Memory B cell (primary cell): ENCODE measurements at regions not wholly inside any gene's neighbourhood (a gene's known extent, or its start where the extent isn't known, plus 50 kb on each side); places are given as distances from the start of the nearest gene placed in this dataset.
"Not testable (repeated sequence)": the region's sequence is repeated elsewhere in the genome, so short reads cannot be mapped to it uniquely, and the experiment has no call there.

Experiments used
- ATAC-seq: fragments of 150-1000 bp; cut with Tn5 transposase; 2 replicates; pipeline ENCODE4 v1.10.0; 2021; ENCODE audit warnings: low read depth, mild to moderate bottlenecking, moderate library complexity
- DNase-seq, 2 donors: peaks; one replicate each; pipeline ENCODE4 v3.0.0; 2022; ENCODE audit warnings: low spot score in 2 of 2
- H3K27ac Mint-ChIP-seq: one replicate; pipeline ENCODE4 v1.8.0; 2022; ENCODE audit warnings: mild to moderate bottlenecking, moderate library complexity, mixed read lengths
- H3K27me3 Mint-ChIP-seq: one replicate; pipeline ENCODE4 v1.8.0; 2022; ENCODE audit warnings: mixed read lengths
- H3K36me3 Mint-ChIP-seq: one replicate; pipeline ENCODE4 v1.8.0; 2022; ENCODE audit warnings: mild to moderate bottlenecking, mixed read lengths
- H3K4me1 Mint-ChIP-seq: one replicate; pipeline ENCODE4 v1.8.0; 2022; ENCODE audit warnings: mixed read lengths
- H3K4me3 Mint-ChIP-seq: one replicate; pipeline ENCODE4 v1.8.0; 2022; ENCODE audit warnings: mild to moderate bottlenecking, moderate library complexity, mixed read lengths
- H3K9me3 Mint-ChIP-seq: one replicate; pipeline ENCODE4 v1.8.0; 2022; ENCODE audit warnings: mixed read lengths

- H3K36me3 Mint-ChIP-seq = no peaks in the 10 kb centered on the region
- H3K9me3 Mint-ChIP-seq = no peaks in the 10 kb centered on the region
- no peak overlapping the region for H3K27ac Mint-ChIP-seq
- no peaks in the 10 kb centered on the region for H3K27me3 Mint-ChIP-seq
- H3K4me1 Mint-ChIP-seq = no peaks in the 10 kb centered on the region
- no peak overlapping the region for H3K4me3 Mint-ChIP-seq
- DNase-seq = no peak
- no peak for ATAC-seq
These were observed 210.9 kb upstream of the KCNMB2 start for GRCh38 chr3:178325330-178325729.

DNA sequence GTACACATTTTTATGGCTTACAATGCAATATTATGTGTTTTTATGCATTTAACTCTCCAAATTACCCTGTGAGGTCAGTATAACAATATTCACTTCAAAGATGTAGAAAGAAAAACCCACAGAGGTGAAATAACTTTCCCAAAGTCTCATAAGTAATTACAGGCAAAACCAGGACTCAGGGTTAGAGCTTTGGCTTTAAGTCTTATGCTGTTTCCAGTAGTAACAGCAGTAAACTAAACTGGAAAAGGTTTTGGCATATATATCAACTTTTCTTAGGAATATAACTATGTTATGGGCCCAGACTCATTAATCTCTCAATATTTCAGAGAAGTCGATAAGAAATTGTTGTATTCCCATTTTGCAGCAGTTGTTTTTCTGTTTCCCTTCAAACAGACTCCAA, 206.3 kb upstream of the KCNMB2 start:
- no peaks in the 10 kb centered on the region for H3K36me3 Mint-ChIP-seq
- H3K27me3 Mint-ChIP-seq = no peaks in the 10 kb centered on the region
- no peak for ATAC-seq
- no peak for DNase-seq
- H3K4me1 Mint-ChIP-seq = no peaks in the 10 kb centered on the region
- no peak overlapping the region for H3K4me3 Mint-ChIP-seq
- no peak overlapping the region for H3K27ac Mint-ChIP-seq
- no peaks in the 10 kb centered on the region for H3K9me3 Mint-ChIP-seq

GRCh38 chr3:178334239-178334638, 202.0 kb upstream of the KCNMB2 start:
- Mint-ChIP-seq H3K4me3 (no peak overlapping the region), H3K27me3 (no peaks in the 10 kb centered on the region), H3K27ac (no peak overlapping the region), H3K36me3 (no peaks in the 10 kb centered on the region), H3K9me3 (peaks cover 2% of the 10 kb centered on the region), H3K4me1 (no peaks in the 10 kb centered on the region)
- no peak for DNase-seq
- ATAC-seq = no peak

- Mint-ChIP-seq H3K27ac (no peak overlapping the region), H3K27me3 (no peaks in the 10 kb centered on the region), H3K4me1 (no peaks in the 10 kb centered on the region), H3K36me3 (no peaks in the 10 kb centered on the region), H3K4me3 (no peak overlapping the region), H3K9me3 (peaks cover 2% of the 10 kb centered on the region)
- ATAC-seq (no peak), DNase-seq (no peak)
These were observed 199.9 kb upstream of the KCNMB2 start for GRCh38 chr3:178336336-178336735.

- peaks cover 2% of the 10 kb centered on the region for H3K9me3 Mint-ChIP-seq
- no peaks in the 10 kb centered on the region for H3K36me3 Mint-ChIP-seq
- H3K27me3 Mint-ChIP-seq = peaks cover 2% of the 10 kb centered on the region
- no peak overlapping the region for H3K4me3 Mint-ChIP-seq
- no peak for DNase-seq
- no peaks in the 10 kb centered on the region for H3K4me1 Mint-ChIP-seq
- no peak for ATAC-seq
- no peak overlapping the region for H3K27ac Mint-ChIP-seq
These were observed 195.7 kb upstream of the KCNMB2 start for GRCh38 chr3:178340506-178340905.

DNA sequence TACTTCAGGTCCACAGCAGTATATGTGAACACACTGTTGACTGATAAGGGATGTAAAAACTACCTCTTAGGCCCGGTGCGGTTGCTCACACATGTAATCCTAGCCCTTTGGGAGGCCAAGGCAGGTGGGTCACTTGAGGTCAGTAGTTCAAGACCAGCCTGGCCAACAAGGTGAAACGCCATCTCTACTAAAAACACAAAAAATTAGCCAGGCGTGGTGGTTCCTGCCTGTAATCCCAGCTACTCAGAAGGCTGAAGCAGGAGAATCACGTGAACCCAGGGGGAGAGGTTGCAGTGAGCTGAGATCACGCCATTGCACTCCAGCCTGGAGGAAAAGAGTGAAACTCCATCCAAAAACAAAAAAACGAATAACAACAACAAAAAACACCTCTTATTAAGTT, 194.6 kb upstream of the KCNMB2 start:
- Mint-ChIP-seq H3K9me3 (no peaks in the 10 kb centered on the region), H3K27ac (no peak overlapping the region), H3K36me3 (no peaks in the 10 kb centered on the region), H3K27me3 (peaks cover 2% of the 10 kb centered on the region), H3K4me1 (no peaks in the 10 kb centered on the region), H3K4me3 (no peak overlapping the region)
- no peak for ATAC-seq
- DNase-seq = no peak

- no peak for ATAC-seq
- no peak for DNase-seq
- Mint-ChIP-seq H3K36me3 (no peaks in the 10 kb centered on the region), H3K9me3 (no peaks in the 10 kb centered on the region), H3K27ac (no peak overlapping the region), H3K4me3 (no peak overlapping the region), H3K27me3 (peaks cover 2% of the 10 kb centered on the region), H3K4me1 (no peaks in the 10 kb centered on the region)
These were observed 194.1 kb upstream of the KCNMB2 start for GRCh38 chr3:178342111-178342510.

- DNase-seq (no peak), ATAC-seq (no peak)
- no peak overlapping the region for H3K27ac Mint-ChIP-seq
- H3K4me3 Mint-ChIP-seq = no peak overlapping the region
- no peaks in the 10 kb centered on the region for H3K9me3 Mint-ChIP-seq
- no peaks in the 10 kb centered on the region for H3K4me1 Mint-ChIP-seq
- H3K36me3 Mint-ChIP-seq = no peaks in the 10 kb centered on the region
- H3K27me3 Mint-ChIP-seq = peaks cover 2% of the 10 kb centered on the region
These were observed 192.7 kb upstream of the KCNMB2 start for GRCh38 chr3:178343433-178344038.

GRCh38 chr3:178345944-178346343, 190.3 kb upstream of the KCNMB2 start:
- H3K4me1 Mint-ChIP-seq = no peaks in the 10 kb centered on the region
- DNase-seq (no peak), ATAC-seq (no peak)
- H3K27me3 Mint-ChIP-seq = peaks cover 2% of the 10 kb centered on the region
- H3K9me3 Mint-ChIP-seq = no peaks in the 10 kb centered on the region
- no peaks in the 10 kb centered on the region for H3K36me3 Mint-ChIP-seq
- H3K4me3 Mint-ChIP-seq = no peak overlapping the region
- no peak overlapping the region for H3K27ac Mint-ChIP-seq

- H3K36me3 Mint-ChIP-seq, H3K4me1 Mint-ChIP-seq, H3K27ac Mint-ChIP-seq, ATAC-seq, DNase-seq, H3K9me3 Mint-ChIP-seq, H3K27me3 Mint-ChIP-seq, H3K4me3 Mint-ChIP-seq: not testable (repeated sequence)
These were observed 187.5 kb upstream of the KCNMB2 start for GRCh38 chr3:178348561-178349217.

DNA sequence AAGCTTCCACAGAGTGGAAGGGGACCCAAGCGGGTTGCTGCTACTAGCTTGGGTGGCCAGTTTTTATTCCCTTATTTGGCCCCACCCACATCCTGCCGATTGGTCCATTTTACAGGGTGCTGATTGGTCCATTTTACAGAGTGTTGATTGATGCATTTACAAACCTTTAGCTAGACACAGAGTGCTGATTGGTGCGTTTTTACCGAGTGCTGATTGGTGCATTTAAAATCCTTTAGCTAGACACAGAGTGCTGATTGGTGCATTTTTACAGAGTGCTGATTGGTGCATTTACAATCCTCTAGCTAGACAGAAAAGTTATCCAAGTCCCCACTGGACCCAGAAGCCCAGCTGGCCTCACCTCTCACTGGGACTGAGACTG, 187.0 kb upstream of the KCNMB2 start:
- not testable (repeated sequence) for H3K4me1 Mint-ChIP-seq, DNase-seq, H3K9me3 Mint-ChIP-seq, H3K27ac Mint-ChIP-seq, H3K4me3 Mint-ChIP-seq, H3K27me3 Mint-ChIP-seq, ATAC-seq, H3K36me3 Mint-ChIP-seq

DNA sequence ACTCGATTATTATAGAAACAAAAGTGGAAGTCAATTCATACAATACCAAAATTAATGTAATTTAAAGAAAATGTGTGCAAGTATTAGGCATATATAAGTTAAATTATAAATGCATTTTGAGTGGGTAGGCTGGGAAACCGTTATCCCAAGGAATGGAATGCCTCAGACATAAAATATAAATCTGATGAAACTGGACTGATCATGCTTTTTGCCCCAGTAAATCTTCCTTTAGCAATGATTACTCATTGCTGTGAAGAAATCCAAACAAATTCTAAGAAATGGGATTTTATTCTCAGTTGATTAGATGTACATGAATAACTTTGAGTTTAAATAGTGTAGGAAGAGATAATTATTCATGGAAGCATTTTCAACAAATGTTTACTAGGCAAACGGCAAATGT, 185.5 kb upstream of the KCNMB2 start:
- Mint-ChIP-seq H3K4me3 (no peak overlapping the region), H3K9me3 (no peaks in the 10 kb centered on the region), H3K36me3 (no peaks in the 10 kb centered on the region), H3K27ac (no peak overlapping the region), H3K4me1 (no peaks in the 10 kb centered on the region), H3K27me3 (no peaks in the 10 kb centered on the region)
- no peak for DNase-seq
- ATAC-seq = no peak

- Mint-ChIP-seq H3K27me3 (no peaks in the 10 kb centered on the region), H3K9me3 (no peaks in the 10 kb centered on the region), H3K4me3 (no peak overlapping the region), H3K36me3 (no peaks in the 10 kb centered on the region), H3K27ac (no peak overlapping the region), H3K4me1 (no peaks in the 10 kb centered on the region)
- DNase-seq = no peak
- ATAC-seq = no peak
These were observed 183.8 kb upstream of the KCNMB2 start for GRCh38 chr3:178352326-178353005.

DNA sequence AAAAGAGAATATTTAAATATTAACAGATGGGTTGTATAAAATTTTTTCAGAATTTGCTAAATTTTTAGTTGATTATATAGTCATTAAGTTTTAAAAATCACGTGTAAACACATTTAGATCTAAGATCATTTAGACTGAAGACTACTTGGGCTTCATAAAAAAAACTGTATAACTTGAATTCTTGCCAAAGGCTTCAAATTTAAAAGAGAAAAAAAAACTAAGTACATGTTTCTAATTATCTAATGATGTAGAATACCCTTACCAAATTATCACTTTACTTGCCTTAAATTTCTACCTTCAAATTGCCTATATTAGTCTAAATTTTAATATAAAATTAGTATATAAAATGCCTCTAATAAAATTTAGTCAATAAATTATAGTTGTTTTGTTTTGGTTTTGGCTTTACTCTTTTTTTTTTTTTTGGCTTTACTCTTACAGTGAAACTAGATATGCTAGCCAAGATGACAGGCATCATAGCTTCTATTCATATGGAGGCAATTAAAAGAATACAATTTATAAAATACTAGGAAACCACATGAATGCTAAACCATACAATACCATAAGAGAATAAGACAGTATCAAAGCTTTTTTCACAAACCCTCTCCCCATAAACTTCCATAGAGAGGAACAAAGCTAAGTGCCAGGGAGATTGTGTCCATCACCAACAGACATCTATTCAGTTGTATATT, 183.1 kb upstream of the KCNMB2 start:
- H3K9me3 Mint-ChIP-seq = no peaks in the 10 kb centered on the region
- H3K36me3 Mint-ChIP-seq = no peaks in the 10 kb centered on the region
- H3K27me3 Mint-ChIP-seq = no peaks in the 10 kb centered on the region
- no peak for DNase-seq
- H3K4me1 Mint-ChIP-seq = no peaks in the 10 kb centered on the region
- H3K27ac Mint-ChIP-seq = no peak overlapping the region
- ATAC-seq = no peak
- no peak overlapping the region for H3K4me3 Mint-ChIP-seq
